ENCODE measurements at regions not wholly inside any gene's neighbourhood (a gene's known extent, or its start where the extent isn't known, plus 50 kb on each side); places are given as distances from the start of the nearest gene placed in this dataset.

DNA sequence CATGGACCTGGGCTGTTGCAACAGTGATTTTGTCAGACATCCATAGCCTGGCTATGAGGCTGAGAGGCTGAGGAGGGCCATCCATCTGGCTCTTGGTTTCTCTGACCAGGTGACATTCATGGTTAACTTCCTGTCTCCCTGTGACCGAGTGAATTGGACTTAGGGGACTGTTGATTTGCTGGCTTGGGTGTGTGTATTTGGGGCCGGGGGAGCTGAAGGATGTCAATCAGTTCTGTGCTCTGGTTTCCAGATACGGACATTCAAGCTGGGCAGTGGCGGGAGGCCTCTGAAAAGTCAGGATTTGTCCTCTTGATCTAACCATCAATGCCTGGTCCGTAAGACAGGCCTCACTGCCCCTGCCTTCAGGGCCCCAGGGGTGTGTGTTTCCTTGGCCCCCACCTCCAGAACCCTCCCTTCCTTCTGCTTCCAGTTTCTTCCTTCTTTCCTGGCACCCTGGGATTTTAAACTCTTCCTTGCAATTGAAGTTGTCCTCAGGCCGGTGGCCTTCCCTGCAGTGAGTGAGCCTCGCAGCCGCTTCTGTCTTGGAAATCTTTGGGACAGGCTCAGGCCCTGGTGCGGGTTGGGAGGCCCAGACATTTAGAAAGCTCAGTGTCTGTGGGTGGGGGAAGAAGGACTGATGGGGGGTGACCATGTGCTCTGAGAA is 54.7 kb upstream of the HAAO start:
- H3K4me3 ChIP-seq, result no peak overlapping the region
- no peaks in the 10 kb centered on the region for H3K36me3 ChIP-seq
- H3K27me3 ChIP-seq, result no peaks in the 10 kb centered on the region
- peak overlapping the region in 1 of 2 donors; percentile 9 for H3K27ac ChIP-seq
- H3K9me3 ChIP-seq, result no peaks in the 10 kb centered on the region
- H3K4me1 ChIP-seq, result peaks cover 0 to 19% of the 10 kb centered on the region in 2 donors
- TF ChIP-seq, protein P1, sequence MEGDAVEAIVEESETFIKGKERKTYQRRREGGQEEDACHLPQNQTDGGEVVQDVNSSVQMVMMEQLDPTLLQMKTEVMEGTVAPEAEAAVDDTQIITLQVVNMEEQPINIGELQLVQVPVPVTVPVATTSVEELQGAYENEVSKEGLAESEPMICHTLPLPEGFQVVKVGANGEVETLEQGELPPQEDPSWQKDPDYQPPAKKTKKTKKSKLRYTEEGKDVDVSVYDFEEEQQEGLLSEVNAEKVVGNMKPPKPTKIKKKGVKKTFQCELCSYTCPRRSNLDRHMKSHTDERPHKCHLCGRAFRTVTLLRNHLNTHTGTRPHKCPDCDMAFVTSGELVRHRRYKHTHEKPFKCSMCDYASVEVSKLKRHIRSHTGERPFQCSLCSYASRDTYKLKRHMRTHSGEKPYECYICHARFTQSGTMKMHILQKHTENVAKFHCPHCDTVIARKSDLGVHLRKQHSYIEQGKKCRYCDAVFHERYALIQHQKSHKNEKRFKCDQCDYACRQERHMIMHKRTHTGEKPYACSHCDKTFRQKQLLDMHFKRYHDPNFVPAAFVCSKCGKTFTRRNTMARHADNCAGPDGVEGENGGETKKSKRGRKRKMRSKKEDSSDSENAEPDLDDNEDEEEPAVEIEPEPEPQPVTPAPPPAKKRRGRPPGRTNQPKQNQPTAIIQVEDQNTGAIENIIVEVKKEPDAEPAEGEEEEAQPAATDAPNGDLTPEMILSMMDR (IDR thresholded peaks at IDR 0.05), result no peak
- no peak for DNase-seq (ENCODE audit: low spot score)

- Histone ChIP-seq H3K27ac (peak overlapping the region; percentile 51 to 58), H3K4me1 (peaks cover 0 to 21% of the 10 kb centered on the region in 2 donors), H3K9me3 (no peaks in the 10 kb centered on the region), H3K36me3 (no peaks in the 10 kb centered on the region), H3K4me3 (no peak overlapping the region), H3K27me3 (no peaks in the 10 kb centered on the region)
- TF ChIP-seq, protein P1 (IDR thresholded peaks at IDR 0.05), result no peak
- no peak for DNase-seq (ENCODE audit: low spot score)
Observed at GRCh38 chr2:42846026-42846425, 53.6 kb upstream of the HAAO start.

GRCh38 chr2:42844901-42845821 is 52.8 kb upstream of the HAAO start:
- peak overlapping the region; percentile 51 to 58 for H3K27ac ChIP-seq

DNA sequence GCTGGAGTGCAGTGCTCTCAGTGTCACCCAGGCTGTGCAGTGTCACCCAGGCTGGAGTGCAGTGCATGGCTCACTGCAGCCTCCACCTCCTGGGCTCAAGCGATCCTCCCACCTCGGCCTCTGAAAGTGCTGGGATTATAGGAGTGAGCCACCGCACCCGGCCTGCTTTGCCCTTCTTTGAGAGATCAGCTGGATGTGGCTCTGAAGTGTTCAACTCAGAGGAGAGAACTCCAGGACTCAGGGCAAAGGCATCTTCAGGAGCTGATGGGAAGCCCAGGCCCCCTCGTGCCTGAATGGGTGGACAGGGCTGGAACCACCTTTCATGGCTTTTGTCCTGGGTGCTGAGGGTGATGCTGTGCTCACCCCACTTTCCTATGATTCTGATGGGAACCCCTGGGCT is 52.0 kb upstream of the HAAO start:
- peak overlapping the region in 1 of 2 donors; percentile 51 for H3K27ac ChIP-seq
- H3K9me3 ChIP-seq, result no peaks in the 10 kb centered on the region
- H3K4me3 ChIP-seq, result no peak overlapping the region
- TF ChIP-seq, protein P1 (IDR thresholded peaks at IDR 0.05), result no peak
- H3K36me3 ChIP-seq, result no peaks in the 10 kb centered on the region
- DNase-seq (ENCODE audit: low spot score), result no peak
- H3K4me1 ChIP-seq, result peaks cover 0 to 28% of the 10 kb centered on the region in 2 donors
- no peaks in the 10 kb centered on the region for H3K27me3 ChIP-seq

More at GRCh38 chr2:42844901-42845821, 52.8 kb upstream of the HAAO start:
- TF ChIP-seq, protein P1 (IDR thresholded peaks at IDR 0.05), result no peak
- Histone ChIP-seq H3K4me3 (no peak overlapping the region), H3K4me1 (peaks cover 0 to 28% of the 10 kb centered on the region in 2 donors), H3K36me3 (no peaks in the 10 kb centered on the region), H3K27me3 (no peaks in the 10 kb centered on the region), H3K9me3 (no peaks in the 10 kb centered on the region)
- DNase-seq (ENCODE audit: low spot score), result no peak

DNA sequence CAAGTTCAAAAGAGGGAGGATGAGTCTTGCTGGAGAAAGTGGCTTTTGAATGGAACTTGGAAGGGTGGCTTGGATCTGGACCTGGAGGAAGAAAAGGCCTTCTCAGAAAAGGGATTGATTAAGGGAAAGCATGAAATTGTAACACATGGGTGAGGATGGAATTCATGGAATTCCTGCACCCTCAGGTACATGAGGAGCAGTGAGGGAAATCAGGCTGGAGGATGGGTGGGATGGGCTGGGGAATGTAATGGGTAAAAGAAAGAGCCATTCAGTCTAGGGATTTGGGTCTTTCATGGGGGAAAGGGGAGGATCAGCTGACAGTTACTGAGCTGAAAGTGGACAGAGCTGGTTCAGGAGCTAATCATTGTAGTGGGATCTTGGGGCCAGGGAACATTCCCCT is 51.2 kb upstream of the HAAO start:
- TF ChIP-seq, protein P1 (IDR thresholded peaks at IDR 0.05), result no peak
- Histone ChIP-seq H3K27ac (no peak overlapping the region), H3K36me3 (no peaks in the 10 kb centered on the region), H3K4me3 (no peak overlapping the region), H3K4me1 (peaks cover 0 to 24% of the 10 kb centered on the region in 2 donors), H3K27me3 (no peaks in the 10 kb centered on the region), H3K9me3 (no peaks in the 10 kb centered on the region)
- DNase-seq (ENCODE audit: low spot score), result no peak
